ENCODE measurements at regions not wholly inside any gene's neighbourhood (a gene's known extent, or its start where the extent isn't known, plus 50 kb on each side); places are given as distances from the start of the nearest gene placed in this dataset.

DNA sequence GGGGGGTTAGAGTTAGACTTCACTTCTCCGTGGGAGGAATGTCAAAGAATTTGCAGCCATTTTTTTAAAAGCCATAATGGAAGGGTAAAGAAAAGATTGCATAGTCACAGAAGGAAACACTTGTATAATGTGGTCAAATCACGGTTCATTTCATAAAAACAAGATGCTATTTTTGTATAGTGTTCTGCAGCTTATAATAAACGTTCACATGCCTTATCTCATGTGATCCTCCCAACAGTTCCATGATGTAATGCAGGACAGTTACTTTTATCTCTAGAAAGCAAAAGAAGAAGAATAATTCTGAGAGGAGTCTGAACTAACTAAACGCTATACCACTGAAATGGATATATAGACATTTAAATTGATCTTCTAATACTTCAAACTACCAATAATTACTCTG, 71.3 kb upstream of the CAMK2D start:
- TF ChIP-seq POLR2A (IDR thresholded peaks at IDR 0.05): no peak
- TF ChIP-seq CTCF (IDR thresholded peaks at IDR 0.05): no peak
- intact Hi-C loops (cut with DNase I): no loop called here
- Histone ChIP-seq H3K4me1 (no peaks in the 10 kb centered on the region), H3K9me3 (no peaks in the 10 kb centered on the region), H3K36me3 (no peaks in the 10 kb centered on the region), H3K4me3 (replicated peaks in 1 of 3) (no peak overlapping the region), H3K27me3 (no peaks in the 10 kb centered on the region), H3K27ac (no peak overlapping the region)
- WGBS, 2 donors: 75 to 78% methylated on average over 4 of the region's 4 CpGs
- no peak for DNase-seq

DNA sequence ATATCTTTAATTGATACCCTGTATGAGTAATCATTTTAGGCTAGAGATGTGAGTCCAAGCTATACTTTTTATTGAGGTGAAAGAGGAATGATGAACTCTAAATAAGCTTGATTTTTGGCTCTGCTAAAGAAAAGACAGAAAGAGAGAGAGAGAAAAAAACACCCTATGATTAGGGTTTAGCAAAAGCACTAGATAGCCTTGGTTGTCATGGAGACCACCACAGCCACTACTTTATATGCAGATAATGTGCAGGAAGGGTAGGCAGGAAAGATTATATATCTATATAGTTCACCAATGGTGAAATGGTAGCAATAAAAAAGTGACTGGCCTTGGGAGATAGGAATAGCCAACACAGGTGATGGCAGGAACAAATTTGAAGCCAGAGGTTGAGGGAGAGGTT, 69.9 kb upstream of the CAMK2D start:
- no peak for DNase-seq
- Histone ChIP-seq H3K27ac (no peak overlapping the region), H3K27me3 (no peaks in the 10 kb centered on the region), H3K36me3 (no peaks in the 10 kb centered on the region), H3K4me1 (no peaks in the 10 kb centered on the region), H3K4me3 (replicated peaks in 1 of 3) (no peak overlapping the region), H3K9me3 (no peaks in the 10 kb centered on the region)
- intact Hi-C loops (cut with DNase I): no loop called here
- no peak for TF ChIP-seq POLR2A (IDR thresholded peaks at IDR 0.05)
- TF ChIP-seq CTCF (IDR thresholded peaks at IDR 0.05): no peak

- H3K4me1 ChIP-seq: no peaks in the 10 kb centered on the region
- DNase-seq: no peak
- TF ChIP-seq CTCF (IDR thresholded peaks at IDR 0.05) (no peak), POLR2A (IDR thresholded peaks at IDR 0.05) (no peak)
- H3K27me3 ChIP-seq: no peaks in the 10 kb centered on the region
- no peak overlapping the region for H3K27ac ChIP-seq
- no peaks in the 10 kb centered on the region for H3K36me3 ChIP-seq
- H3K4me3 ChIP-seq (replicated peaks in 1 of 3): no peak overlapping the region
- H3K9me3 ChIP-seq: no peaks in the 10 kb centered on the region
- 80 to 85% methylated on average over 2 of the region's 2 CpGs for WGBS, 2 donors
- intact Hi-C loops (cut with DNase I): no loop called here
Measured at GRCh38 chr4:113828702-113829101, 67.2 kb upstream of the CAMK2D start.

DNA sequence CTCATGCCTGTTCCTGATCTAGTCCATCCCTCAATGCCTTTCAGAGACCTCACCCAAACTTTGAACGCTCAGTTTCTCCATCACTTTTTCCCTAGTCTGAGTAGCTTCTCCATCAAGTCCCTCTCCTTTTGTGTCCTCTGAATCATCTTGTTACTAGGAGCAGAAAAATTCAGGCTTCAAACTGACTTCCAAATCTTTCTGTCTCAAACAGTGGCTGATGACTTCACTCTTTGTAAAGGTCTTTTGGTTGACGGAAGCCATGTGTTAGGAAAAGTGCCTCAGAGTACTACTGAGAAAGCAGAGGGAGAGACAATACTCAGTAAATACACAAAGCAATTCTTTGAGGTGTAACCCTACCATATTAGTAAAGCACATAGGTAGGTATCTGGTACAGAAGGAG, 65.7 kb upstream of the CAMK2D start:
- no peaks in the 10 kb centered on the region for H3K9me3 ChIP-seq
- H3K27ac ChIP-seq: no peak overlapping the region
- no peak overlapping the region for H3K4me3 ChIP-seq (replicated peaks in 1 of 3)
- DNase-seq: no peak
- H3K27me3 ChIP-seq: no peaks in the 10 kb centered on the region
- WGBS, 2 donors: 88 to 93% methylated on average over 2 of the region's 2 CpGs
- intact Hi-C loops (cut with DNase I): no loop called here
- no peaks in the 10 kb centered on the region for H3K36me3 ChIP-seq
- no peaks in the 10 kb centered on the region for H3K4me1 ChIP-seq
- no peak for TF ChIP-seq POLR2A (IDR thresholded peaks at IDR 0.05)
- no peak for TF ChIP-seq CTCF (IDR thresholded peaks at IDR 0.05)

- no peaks in the 10 kb centered on the region for H3K36me3 ChIP-seq
- no peak overlapping the region for H3K27ac ChIP-seq
- H3K4me1 ChIP-seq: no peaks in the 10 kb centered on the region
- H3K27me3 ChIP-seq: no peaks in the 10 kb centered on the region
- intact Hi-C loops (cut with DNase I): no loop called here
- no peak for DNase-seq
- H3K4me3 ChIP-seq (replicated peaks in 1 of 3): no peak overlapping the region
- TF ChIP-seq POLR2A (IDR thresholded peaks at IDR 0.05) (no peak), CTCF (IDR thresholded peaks at IDR 0.05) (no peak)
- WGBS, 2 donors: 59 to 62% methylated on average over 2 of the region's 2 CpGs
- H3K9me3 ChIP-seq: no peaks in the 10 kb centered on the region
Measured at GRCh38 chr4:113826421-113826820, 64.9 kb upstream of the CAMK2D start.
